ENCODE measurements at regions not wholly inside any gene's neighbourhood (a gene's known extent, or its start where the extent isn't known, plus 50 kb on each side); places are given as distances from the start of the nearest gene placed in this dataset.
"Not testable (repeated sequence)": the region's sequence is repeated elsewhere in the genome, so short reads cannot be mapped to it uniquely, and the experiment has no call there.

DNA sequence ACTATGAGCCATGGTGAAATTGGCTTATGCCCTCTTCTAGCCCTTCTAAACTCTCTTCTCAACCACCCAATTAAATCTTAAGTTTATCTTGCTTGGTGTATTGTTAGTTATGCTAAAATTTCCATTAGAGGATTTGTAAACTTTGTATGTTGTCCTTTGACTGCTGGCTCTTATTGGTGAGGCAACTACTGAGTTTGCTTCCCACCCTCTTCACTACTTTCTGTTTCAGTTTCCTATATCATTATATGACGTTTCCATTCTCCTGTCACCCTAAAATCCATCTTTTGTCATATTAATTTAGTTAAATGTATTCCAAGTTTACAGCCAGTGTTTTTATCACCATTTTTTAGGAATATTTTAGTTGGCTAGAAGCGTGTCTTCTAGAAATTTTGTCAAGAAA is 80.9 kb upstream of the VWC2 start:
- 81% methylated on average over 2 of the region's 2 CpGs for WGBS
- H3K4me3 ChIP-seq (ENCODE audit: low read length in 2 of 2): no peak overlapping the region

GRCh38 chr7:49695971-49696370 is 77.5 kb upstream of the VWC2 start:
- Histone ChIP-seq H3K4me3 (ENCODE audit: low read length in 2 of 2) (no peak overlapping the region), H3K9me3 (ENCODE audit: control insufficient read depth in 2 of 2, insufficient read depth in 1 of 2, low read length in 1 of 2) (no peaks in the 10 kb centered on the region), H3K36me3 (ENCODE audit: control insufficient read depth in 2 of 2, insufficient read depth in 2 of 2, low read length in 1 of 2) (no peaks in the 10 kb centered on the region), H3K4me1 (ENCODE audit: control insufficient read depth in 2 of 2, insufficient read depth in 2 of 2, low read length in 2 of 2) (no peaks in the 10 kb centered on the region), H3K27me3 (ENCODE audit: control insufficient read depth in 2 of 2, insufficient read depth in 1 of 2, low read length in 1 of 2) (no peaks in the 10 kb centered on the region), H3K27ac (ENCODE audit: low read depth in 1 of 2, low read length in 1 of 2) (no peak overlapping the region)
- WGBS: 93% methylated on average over 5 of the region's 5 CpGs
- DNase-seq (ENCODE audit: low read depth in 6 of 9, low spot score in 9 of 9): no peak

More for the DNA sequence above, 80.9 kb upstream of the VWC2 start:
- Histone ChIP-seq H3K36me3 (ENCODE audit: control insufficient read depth in 2 of 2, insufficient read depth in 2 of 2, low read length in 1 of 2) (no peaks in the 10 kb centered on the region), H3K27me3 (ENCODE audit: control insufficient read depth in 2 of 2, insufficient read depth in 1 of 2, low read length in 1 of 2) (no peaks in the 10 kb centered on the region), H3K9me3 (ENCODE audit: control insufficient read depth in 2 of 2, insufficient read depth in 1 of 2, low read length in 1 of 2) (no peaks in the 10 kb centered on the region), H3K27ac (ENCODE audit: low read depth in 1 of 2, low read length in 1 of 2) (no peak overlapping the region), H3K4me1 (ENCODE audit: control insufficient read depth in 2 of 2, insufficient read depth in 2 of 2, low read length in 2 of 2) (no peaks in the 10 kb centered on the region)
- DNase-seq (ENCODE audit: low read depth in 6 of 9, low spot score in 9 of 9): no peak

GRCh38 chr7:49700841-49701240 is 72.6 kb upstream of the VWC2 start:
- Histone ChIP-seq H3K4me1 (ENCODE audit: control insufficient read depth in 2 of 2, insufficient read depth in 2 of 2, low read length in 2 of 2) (no peaks in the 10 kb centered on the region), H3K27me3 (ENCODE audit: control insufficient read depth in 2 of 2, insufficient read depth in 1 of 2, low read length in 1 of 2) (no peaks in the 10 kb centered on the region), H3K27ac (ENCODE audit: low read depth in 1 of 2, low read length in 1 of 2) (no peak overlapping the region), H3K36me3 (ENCODE audit: control insufficient read depth in 2 of 2, insufficient read depth in 2 of 2, low read length in 1 of 2) (no peaks in the 10 kb centered on the region), H3K4me3 (ENCODE audit: low read length in 2 of 2) (no peak overlapping the region), H3K9me3 (ENCODE audit: control insufficient read depth in 2 of 2, insufficient read depth in 1 of 2, low read length in 1 of 2) (no peaks in the 10 kb centered on the region)
- no peak for DNase-seq (ENCODE audit: low read depth in 6 of 9, low spot score in 9 of 9)
- WGBS: 97% methylated on average over 13 of the region's 13 CpGs

DNA sequence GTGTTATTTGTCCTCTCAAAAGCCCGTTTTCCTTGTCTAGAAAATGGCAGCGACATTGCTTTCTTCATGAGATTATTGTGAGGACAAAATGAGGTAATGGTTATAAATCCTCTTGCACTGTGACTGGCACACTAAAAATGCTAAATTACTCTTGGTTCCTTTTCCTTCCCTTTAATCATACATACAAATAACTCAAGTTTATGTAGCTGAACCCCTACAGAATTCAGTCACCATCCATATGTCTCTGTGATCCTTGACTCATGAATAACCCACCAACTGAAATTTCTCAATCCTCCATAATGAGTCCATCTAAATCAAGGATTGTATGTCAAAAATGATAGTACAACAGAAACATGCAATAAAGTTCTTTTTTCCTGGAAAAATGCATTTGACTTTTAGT is 71.3 kb upstream of the VWC2 start:
- 88% methylated on average over 2 of the region's 2 CpGs for WGBS

GRCh38 chr7:49703337-49703736 is 70.1 kb upstream of the VWC2 start:
- H3K27ac ChIP-seq (ENCODE audit: low read depth in 1 of 2, low read length in 1 of 2): no peak overlapping the region
- no peak overlapping the region for H3K4me3 ChIP-seq (ENCODE audit: low read length in 2 of 2)
- no peaks in the 10 kb centered on the region for H3K36me3 ChIP-seq (ENCODE audit: control insufficient read depth in 2 of 2, insufficient read depth in 2 of 2, low read length in 1 of 2)
- H3K27me3 ChIP-seq (ENCODE audit: control insufficient read depth in 2 of 2, insufficient read depth in 1 of 2, low read length in 1 of 2): no peaks in the 10 kb centered on the region
- no peaks in the 10 kb centered on the region for H3K4me1 ChIP-seq (ENCODE audit: control insufficient read depth in 2 of 2, insufficient read depth in 2 of 2, low read length in 2 of 2)
- WGBS: 42% methylated on average over 4 of the region's 4 CpGs
- DNase-seq (ENCODE audit: low read depth in 6 of 9, low spot score in 9 of 9): no peak
- no peaks in the 10 kb centered on the region for H3K9me3 ChIP-seq (ENCODE audit: control insufficient read depth in 2 of 2, insufficient read depth in 1 of 2, low read length in 1 of 2)

More for the DNA sequence above, 71.3 kb upstream of the VWC2 start:
- Histone ChIP-seq H3K36me3 (ENCODE audit: control insufficient read depth in 2 of 2, insufficient read depth in 2 of 2, low read length in 1 of 2) (no peaks in the 10 kb centered on the region), H3K4me3 (ENCODE audit: low read length in 2 of 2) (no peak overlapping the region), H3K27ac (ENCODE audit: low read depth in 1 of 2, low read length in 1 of 2) (no peak overlapping the region), H3K4me1 (ENCODE audit: control insufficient read depth in 2 of 2, insufficient read depth in 2 of 2, low read length in 2 of 2) (no peaks in the 10 kb centered on the region), H3K9me3 (ENCODE audit: control insufficient read depth in 2 of 2, insufficient read depth in 1 of 2, low read length in 1 of 2) (no peaks in the 10 kb centered on the region), H3K27me3 (ENCODE audit: control insufficient read depth in 2 of 2, insufficient read depth in 1 of 2, low read length in 1 of 2) (no peaks in the 10 kb centered on the region)
- no peak for DNase-seq (ENCODE audit: low read depth in 6 of 9, low spot score in 9 of 9)

- no peak overlapping the region for H3K27ac ChIP-seq (ENCODE audit: low read depth in 1 of 2, low read length in 1 of 2)
- DNase-seq (ENCODE audit: low read depth in 6 of 9, low spot score in 9 of 9): no peak
- H3K36me3 ChIP-seq (ENCODE audit: control insufficient read depth in 2 of 2, insufficient read depth in 2 of 2, low read length in 1 of 2): no peaks in the 10 kb centered on the region
- H3K4me3 ChIP-seq (ENCODE audit: low read length in 2 of 2): no peak overlapping the region
- H3K4me1 ChIP-seq (ENCODE audit: control insufficient read depth in 2 of 2, insufficient read depth in 2 of 2, low read length in 2 of 2): no peaks in the 10 kb centered on the region
- H3K9me3 ChIP-seq (ENCODE audit: control insufficient read depth in 2 of 2, insufficient read depth in 1 of 2, low read length in 1 of 2): no peaks in the 10 kb centered on the region
- no peaks in the 10 kb centered on the region for H3K27me3 ChIP-seq (ENCODE audit: control insufficient read depth in 2 of 2, insufficient read depth in 1 of 2, low read length in 1 of 2)
- WGBS: 83% methylated on average over 3 of the region's 3 CpGs
Measured at GRCh38 chr7:49703881-49704280, 69.6 kb upstream of the VWC2 start.

DNA sequence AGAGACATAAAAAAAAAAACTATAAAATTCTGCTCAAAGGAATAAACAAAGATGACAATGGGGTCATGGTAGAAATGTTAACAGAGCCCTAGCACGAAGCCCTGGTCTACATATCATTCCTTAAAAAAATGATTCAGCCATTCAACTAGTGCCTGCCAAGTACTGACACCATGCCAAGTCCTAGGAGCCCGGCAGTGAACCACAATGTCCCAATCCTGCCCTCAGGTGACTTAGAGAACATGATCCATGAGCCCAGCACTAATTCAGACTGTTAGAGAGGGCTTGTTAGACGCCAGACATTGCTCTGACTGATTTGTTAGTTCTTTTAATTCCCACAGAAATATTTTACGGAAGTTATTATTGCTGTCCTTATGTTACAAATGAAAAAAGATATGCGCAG is 67.3 kb upstream of the VWC2 start:
- H3K36me3 ChIP-seq (ENCODE audit: control insufficient read depth in 2 of 2, insufficient read depth in 2 of 2, low read length in 1 of 2): no peaks in the 10 kb centered on the region
- no peak for DNase-seq (ENCODE audit: low read depth in 6 of 9, low spot score in 9 of 9)
- H3K4me3 ChIP-seq (ENCODE audit: low read length in 2 of 2): no peak overlapping the region
- H3K27ac ChIP-seq (ENCODE audit: low read depth in 1 of 2, low read length in 1 of 2): no peak overlapping the region
- WGBS: 77% methylated on average over 5 of the region's 5 CpGs
- no peaks in the 10 kb centered on the region for H3K4me1 ChIP-seq (ENCODE audit: control insufficient read depth in 2 of 2, insufficient read depth in 2 of 2, low read length in 2 of 2)
- no peaks in the 10 kb centered on the region for H3K9me3 ChIP-seq (ENCODE audit: control insufficient read depth in 2 of 2, insufficient read depth in 1 of 2, low read length in 1 of 2)
- H3K27me3 ChIP-seq (ENCODE audit: control insufficient read depth in 2 of 2, insufficient read depth in 1 of 2, low read length in 1 of 2): no peaks in the 10 kb centered on the region

DNA sequence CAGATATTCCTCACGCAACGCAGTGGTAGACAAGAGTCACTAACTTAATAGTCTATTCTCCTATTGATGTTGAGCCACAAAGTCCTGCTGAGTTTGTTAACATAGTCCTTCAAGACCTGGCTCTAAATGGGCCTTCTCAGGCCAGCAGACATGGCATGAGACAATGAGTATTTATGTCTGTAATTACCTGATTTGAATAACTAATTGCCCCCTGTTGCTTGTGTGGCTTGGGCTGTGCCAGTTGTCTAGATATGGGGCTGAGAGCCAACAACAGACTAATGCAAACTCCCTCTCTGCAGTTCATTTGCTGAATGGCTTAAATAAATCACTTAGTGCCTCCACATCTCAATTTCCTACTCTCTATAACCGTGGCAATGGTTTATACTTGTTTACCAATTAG is 65.5 kb upstream of the VWC2 start:
- Histone ChIP-seq H3K9me3 (ENCODE audit: control insufficient read depth in 2 of 2, insufficient read depth in 1 of 2, low read length in 1 of 2) (no peaks in the 10 kb centered on the region), H3K4me1 (ENCODE audit: control insufficient read depth in 2 of 2, insufficient read depth in 2 of 2, low read length in 2 of 2) (no peaks in the 10 kb centered on the region), H3K4me3 (ENCODE audit: low read length in 2 of 2) (no peak overlapping the region), H3K27me3 (ENCODE audit: control insufficient read depth in 2 of 2, insufficient read depth in 1 of 2, low read length in 1 of 2) (no peaks in the 10 kb centered on the region), H3K36me3 (ENCODE audit: control insufficient read depth in 2 of 2, insufficient read depth in 2 of 2, low read length in 1 of 2) (no peaks in the 10 kb centered on the region), H3K27ac (ENCODE audit: low read depth in 1 of 2, low read length in 1 of 2) (no peak overlapping the region)
- 92% methylated on average over 3 of the region's 3 CpGs for whole genome bisulfite sequencing
- DNase-seq (ENCODE audit: low read depth in 6 of 9, low spot score in 9 of 9): no peak

- no peak overlapping the region for H3K4me3 ChIP-seq (ENCODE audit: low read length in 2 of 2)
- no peaks in the 10 kb centered on the region for H3K9me3 ChIP-seq (ENCODE audit: control insufficient read depth in 2 of 2, insufficient read depth in 1 of 2, low read length in 1 of 2)
- H3K4me1 ChIP-seq (ENCODE audit: control insufficient read depth in 2 of 2, insufficient read depth in 2 of 2, low read length in 2 of 2): no peaks in the 10 kb centered on the region
- 96% methylated on average over 5 of the region's 5 CpGs for WGBS
- no peak for DNase-seq (ENCODE audit: low read depth in 6 of 9, low spot score in 9 of 9)
- H3K27me3 ChIP-seq (ENCODE audit: control insufficient read depth in 2 of 2, insufficient read depth in 1 of 2, low read length in 1 of 2): no peaks in the 10 kb centered on the region
- H3K27ac ChIP-seq (ENCODE audit: low read depth in 1 of 2, low read length in 1 of 2): no peak overlapping the region
- H3K36me3 ChIP-seq (ENCODE audit: control insufficient read depth in 2 of 2, insufficient read depth in 2 of 2, low read length in 1 of 2): no peaks in the 10 kb centered on the region
Measured at GRCh38 chr7:49708590-49708989, 64.8 kb upstream of the VWC2 start.

DNA sequence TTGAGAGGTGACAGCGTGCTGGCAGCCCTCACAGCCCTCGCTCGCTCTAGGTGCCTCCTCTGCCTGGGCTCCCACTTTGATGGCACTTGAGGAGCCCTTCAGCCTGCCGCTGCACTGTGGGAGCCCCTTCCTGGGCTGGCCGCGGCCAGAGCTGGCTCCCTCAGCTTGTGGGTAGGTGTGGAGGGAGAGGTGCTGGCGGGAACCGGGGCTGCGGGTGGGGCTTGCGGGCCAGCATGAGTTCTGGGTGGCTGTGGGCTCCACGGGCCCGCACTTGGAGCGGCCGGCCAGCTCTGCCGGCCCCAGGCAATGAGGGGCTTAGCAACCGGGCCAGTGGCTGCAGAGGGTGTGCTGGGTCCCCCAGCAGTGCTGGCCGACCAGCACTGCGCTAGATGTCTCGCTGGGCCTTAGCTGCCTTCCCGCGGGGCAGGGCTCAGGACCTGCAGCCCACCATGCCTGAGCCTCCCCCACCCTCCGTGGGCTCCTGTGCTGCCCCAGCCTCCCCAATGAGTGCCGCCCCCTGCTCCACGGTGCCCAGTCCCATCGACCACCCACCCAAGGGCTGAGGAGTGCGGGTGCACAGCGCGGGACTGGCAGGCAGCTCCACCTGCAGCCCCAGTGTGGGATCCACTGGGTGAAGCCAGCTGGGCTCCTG is 62.2 kb upstream of the VWC2 start:
- not testable (repeated sequence) for H3K9me3 ChIP-seq (ENCODE audit: control insufficient read depth in 2 of 2, insufficient read depth in 1 of 2, low read length in 1 of 2); H3K4me1 ChIP-seq (ENCODE audit: control insufficient read depth in 2 of 2, insufficient read depth in 2 of 2, low read length in 2 of 2); DNase-seq (ENCODE audit: low read depth in 6 of 9, low spot score in 9 of 9); H3K27ac ChIP-seq (ENCODE audit: low read depth in 1 of 2, low read length in 1 of 2); H3K4me3 ChIP-seq (ENCODE audit: low read length in 2 of 2); H3K27me3 ChIP-seq (ENCODE audit: control insufficient read depth in 2 of 2, insufficient read depth in 1 of 2, low read length in 1 of 2); H3K36me3 ChIP-seq (ENCODE audit: control insufficient read depth in 2 of 2, insufficient read depth in 2 of 2, low read length in 1 of 2)
- WGBS: 98% methylated on average over 28 of the region's 28 CpGs

Measured in thymus (tissue), 11 donors.